Endothelial cell of umbilical vein (primary cell): ENCODE measurements at regions not wholly inside any gene's neighbourhood (a gene's known extent, or its start where the extent isn't known, plus 50 kb on each side); places are given as distances from the start of the nearest gene placed in this dataset.

Experiments
- BruUV-seq: library from RNA; stranded (reverse); fragments of 400-500 nt; replicated peaks from 2 replicates; lab custom pipeline; 2021; lab: Mats Ljungman, UMichigan
- CTCF ChIA-PET: fragments of 300-600, 350-600 bp; sonication (Branson Sonifier 250); formaldehyde crosslinking; loops from one replicate; lab custom pipeline; 2021; ENCODE audit warnings: antibody characterized with exemption, inconsistent platforms; lab: Charles Lee
- POLR2A ChIA-PET: fragments of 300-600, 350-600 bp; sonication (Branson Sonifier 250); formaldehyde crosslinking; loops from one replicate; lab custom pipeline; 2021; ENCODE audit warnings: antibody characterized with exemption, inconsistent platforms; lab: Charles Lee
- DNase-seq: peaks from one replicate; pipeline ENCODE4 v3.0.0-alpha.2; 2011; ENCODE audit warnings: low read depth, low spot score
- FAIRE-seq: peaks from 2 replicates; lab custom pipeline; 2011; peaks lifted over from hg19 to GRCh38; lab: Jason Lieb, UNC
- H2AFZ ChIP-seq: 2 replicates; pipeline ENCODE4 v1.6.0; 2012; ENCODE audit warnings: low read depth, low read length, control low read depth, inconsistent platforms
- H3K27ac ChIP-seq: 2 replicates; pipeline ENCODE4 v1.5.1; 2011; ENCODE audit warnings: low read depth, mild to moderate bottlenecking, control low read depth, low read length, moderate library complexity; ENCODE audit not compliant: insufficient read depth
- H3K27me3 ChIP-seq, 2 experiments: 2 replicates each; pipeline versions ENCODE4 v1.6.0 to v1.6.1; 2011; ENCODE audit warnings: low read length in 2 of 2, mixed read lengths in 1 of 2; ENCODE audit not compliant: control insufficient read depth in 2 of 2, insufficient read depth in 2 of 2
- H3K36me3 ChIP-seq, 2 experiments: 2 replicates in 1 of 2; 3 replicates in 1 of 2; pipeline ENCODE4 v1.5.1; 2011; ENCODE audit warnings: low read length in 2 of 2, mild to moderate bottlenecking in 1 of 2, moderate library complexity in 1 of 2; ENCODE audit not compliant: control insufficient read depth in 2 of 2, insufficient read depth in 2 of 2; ENCODE audit errors: extremely low read depth in 1 of 2
- H3K4me1 ChIP-seq: 3 replicates; pipeline ENCODE4 v1.5.1; 2011; ENCODE audit warnings: mild to moderate bottlenecking, low read length; ENCODE audit not compliant: control insufficient read depth, insufficient read depth; ENCODE audit errors: extremely low read depth
- H3K4me2 ChIP-seq: 2 replicates; pipeline ENCODE4 v1.6.1; 2011; ENCODE audit warnings: low read length, control low read depth, mixed read lengths; ENCODE audit not compliant: insufficient read depth
- H3K4me3 ChIP-seq, 3 experiments: fragments of 200-600 bp in 1 of 3; sonication (generic), shearing (Covaris generic) in 1 of 3; replicated peaks in 1 of 3; 2 replicates each; pipeline ENCODE4 v1.5.1; 2011 to 2016; ENCODE audit warnings: control low read depth in 3 of 3, low read length in 3 of 3, mild to moderate bottlenecking in 2 of 3, inconsistent platforms in 1 of 3, low read depth in 1 of 3, moderate library complexity in 1 of 3; ENCODE audit not compliant: insufficient read depth in 1 of 3
- H3K79me2 ChIP-seq: 2 replicates; pipeline ENCODE4 v1.6.0; 2012; ENCODE audit warnings: low read length, inconsistent platforms; ENCODE audit not compliant: control insufficient read depth, insufficient read depth
- H3K9ac ChIP-seq: replicated peaks from 2 replicates; pipeline ENCODE3; 2011; ENCODE audit warnings: low read length, control low read depth; ENCODE audit not compliant: insufficient read depth; ENCODE audit errors: extremely low read depth
- H3K9me1 ChIP-seq: replicated peaks from 3 replicates; pipeline ENCODE4 v1.6.0; 2011; ENCODE audit warnings: mild to moderate bottlenecking, low read length; ENCODE audit not compliant: control insufficient read depth, insufficient read depth; ENCODE audit errors: extremely low read depth
- H3K9me3 ChIP-seq: replicated peaks from 2 replicates; pipeline ENCODE4 v1.5.1; 2012; ENCODE audit warnings: low read length, inconsistent platforms; ENCODE audit not compliant: control insufficient read depth, insufficient read depth
- H4K20me1 ChIP-seq: replicated peaks from 2 replicates; pipeline ENCODE3; 2011; ENCODE audit warnings: mild to moderate bottlenecking, low read length; ENCODE audit not compliant: control insufficient read depth, insufficient read depth; ENCODE audit errors: extremely low read depth
- CTCF ChIP-seq, 2 donors: IDR thresholded peaks; 1 replicate in 1 of 2; 2 replicates in 1 of 2; pipeline ENCODE4 v1.5.1; 2011; ENCODE audit warnings: low read length in 2 of 2, mild to moderate bottlenecking in 2 of 2, moderate library complexity in 2 of 2, control low read depth in 1 of 2, inconsistent platforms in 1 of 2, low read depth in 1 of 2; ENCODE audit not compliant: insufficient read depth in 1 of 2; ENCODE audit errors: extremely low read depth in 1 of 2
- EZH2 ChIP-seq: IDR thresholded peaks from 2 replicates; pipeline ENCODE4 v1.6.1; 2012; ENCODE audit warnings: borderline replicate concordance, low read depth, mild to moderate bottlenecking, moderate library complexity, low read length, inconsistent platforms; ENCODE audit not compliant: severe bottlenecking
- FOS ChIP-seq: IDR thresholded peaks from 2 replicates; pipeline ENCODE4 v1.6.1; 2011; ENCODE audit warnings: mild to moderate bottlenecking, low read length, moderate library complexity, borderline replicate concordance; ENCODE audit not compliant: insufficient read depth
- GATA2 ChIP-seq: IDR thresholded peaks from 2 replicates; pipeline ENCODE4 v1.7.0; 2011; ENCODE audit warnings: low read depth, mild to moderate bottlenecking, moderate library complexity, mixed read lengths, low read length; ENCODE audit not compliant: insufficient read length, insufficient read depth
- JUN ChIP-seq: IDR thresholded peaks from 2 replicates; pipeline ENCODE4 v1.6.1; 2011; ENCODE audit warnings: borderline replicate concordance, low read depth; ENCODE audit not compliant: insufficient read length, insufficient read depth
- MAX ChIP-seq: IDR thresholded peaks from 2 replicates; pipeline ENCODE4 v1.6.1; 2011; ENCODE audit not compliant: insufficient read depth, insufficient read length
- MYC ChIP-seq: IDR thresholded peaks from one replicate; pipeline ENCODE4 v1.6.1; 2011; ENCODE audit warnings: mild to moderate bottlenecking, low read depth, low read length
- POLR2A ChIP-seq: IDR thresholded peaks from 2 replicates; pipeline ENCODE4 v1.6.1; 2012; ENCODE audit warnings: low read depth, mild to moderate bottlenecking, control low read depth, low read length
- POLR2AphosphoS5 ChIP-seq: IDR thresholded peaks from 2 replicates; pipeline ENCODE4 v1.6.1; 2012; ENCODE audit warnings: low read depth, mild to moderate bottlenecking, control low read depth, low read length, moderate library complexity; ENCODE audit not compliant: insufficient read depth
- dilution Hi-C: fragments of 300-500 bp; cut with MboI; formaldehyde crosslinking; loops from one replicate; pipeline ENCODE4 v1.15.0; 2019; ENCODE audit warnings: low sequenced_read_pairs; ENCODE audit not compliant: extremely low pct_ligation_motif_present
- intact Hi-C: fragments of 100-400 bp; cut with micrococcal nuclease; formaldehyde crosslinking; loops from one replicate; pipeline ENCODE4 v1.10.0; 2022

- dilution Hi-C loops (no loop called here), intact Hi-C loops (no loop called here)
- no peaks in the 10 kb centered on the region for H3K79me2 ChIP-seq
- ChIA-PET POLR2A (no interaction called here), CTCF (interaction anchor here (0.8 to 1.3 kb wide), 2 partner anchors 9 to 10 kb away, joined by 3 to 4 read pairs; no protein-coding TSS in a partner anchor)
- no peaks in the 10 kb centered on the region for H3K4me1 ChIP-seq
- H4K20me1 ChIP-seq = no peaks in the 10 kb centered on the region
- H3K9me1 ChIP-seq = no peaks in the 10 kb centered on the region
- H3K27me3 ChIP-seq = no peaks in the 10 kb centered on the region
- no peak overlapping the region for H3K27ac ChIP-seq
- no peak overlapping the region for H2AFZ ChIP-seq
- no peaks in the 10 kb centered on the region for H3K9me3 ChIP-seq
- no peak overlapping the region for H3K4me3 ChIP-seq
- FAIRE-seq (no peak), DNase-seq (no peak)
- TF ChIP-seq POLR2A (no peak), JUN (no peak), GATA2 (no peak), FOS (no peak), MAX (no peak), EZH2 (no peak)
- H3K36me3 ChIP-seq = no peaks in the 10 kb centered on the region
- H3K9ac ChIP-seq = no peak overlapping the region
- BruUV-seq = no TSS peak
- no peak overlapping the region for H3K4me2 ChIP-seq
Observed at GRCh38 chr11:122392508-122392907, 263.0 kb upstream of the UBASH3B start.

DNA sequence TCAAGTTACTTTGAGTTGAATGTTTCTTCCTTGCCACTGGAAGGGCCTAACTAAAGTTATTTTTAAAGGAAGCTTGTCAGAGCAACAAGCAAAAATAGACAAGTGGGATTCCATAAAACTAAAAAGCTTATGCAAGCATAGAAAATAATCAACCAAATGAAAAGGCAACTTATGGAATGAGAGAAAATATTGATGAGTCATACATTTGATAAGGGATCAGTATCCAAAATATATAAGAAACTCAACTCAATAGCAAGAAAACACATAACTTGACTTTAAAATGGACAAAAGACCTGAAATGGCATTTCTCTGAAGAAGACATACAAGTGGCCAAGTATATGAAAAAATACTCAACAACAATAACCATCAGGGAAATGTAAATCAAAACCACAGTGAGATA lies 264.5 kb upstream of the UBASH3B start:
- FAIRE-seq (no peak), DNase-seq (no peak)
- Histone ChIP-seq H4K20me1 (no peaks in the 10 kb centered on the region), H3K4me1 (no peaks in the 10 kb centered on the region), H3K36me3 (no peaks in the 10 kb centered on the region), H3K27ac (no peak overlapping the region), H3K9ac (no peak overlapping the region), H3K27me3 (no peaks in the 10 kb centered on the region), H3K9me1 (no peaks in the 10 kb centered on the region), H2AFZ (no peak overlapping the region), H3K4me3 (no peak overlapping the region), H3K79me2 (no peaks in the 10 kb centered on the region), H3K4me2 (no peak overlapping the region), H3K9me3 (no peaks in the 10 kb centered on the region)
- intact Hi-C loops (no loop called here), dilution Hi-C loops (no loop called here)
- TF ChIP-seq POLR2AphosphoS5 (no peak), CTCF (IDR thresholded peaks at IDR 0.05; ENCODE audit: extremely low read depth in 1 of 2, insufficient read depth in 1 of 2, low read depth in 1 of 2, low read length in 2 of 2) (no peak), EZH2 (no peak), MAX (no peak), POLR2A (no peak), MYC (no peak), FOS (no peak), JUN (no peak), GATA2 (no peak)
- CTCF ChIA-PET = no interaction called here
- POLR2A ChIA-PET = no interaction called here
- BruUV-seq = no TSS peak
